ENCODE measurements at regions not wholly inside any gene's neighbourhood (a gene's known extent, or its start where the extent isn't known, plus 50 kb on each side); places are given as distances from the start of the nearest gene placed in this dataset.

GRCh38 chr5:63727583-63727982 lies 234.7 kb downstream of the HTR1A start:
- Histone ChIP-seq H3K4me1 (replicated peaks in 1 of 2; ENCODE audit: control insufficient read depth in 2 of 2, insufficient read depth in 2 of 2, low read length in 2 of 2) (no peaks in the 10 kb centered on the region), H3K9ac (ENCODE audit: insufficient read depth in 1 of 2, low read depth in 2 of 2, low read length in 2 of 2) (no peak overlapping the region), H2AFZ (ENCODE audit: low read depth, low read length) (no peak overlapping the region), H4K20me1 (replicated peaks; ENCODE audit: control insufficient read depth, insufficient read depth, low read length) (no peaks in the 10 kb centered on the region), H3K4me3 (no peak overlapping the region), H3K79me2 (ENCODE audit: control insufficient read depth, insufficient read depth, low read length) (no peaks in the 10 kb centered on the region), H3K27ac (ENCODE audit: extremely low read depth, low read depth, low read length) (no peak overlapping the region), H3K9me1 (ENCODE audit: control insufficient read depth, insufficient read depth, low read length) (no peaks in the 10 kb centered on the region), H3K27me3 (ENCODE audit: control insufficient read depth in 2 of 2, insufficient read depth in 2 of 2, low read length in 2 of 2) (no peaks in the 10 kb centered on the region), H3K9me3 (replicated peaks; ENCODE audit: control insufficient read depth, insufficient read depth, low read depth, low read length) (0 out of 2 replicates have a peak, but pooled peaks cover 1% of the 10 kb centered on the region), H3K4me2 (ENCODE audit: insufficient read depth, low read length) (no peak overlapping the region), H3K36me3 (ENCODE audit: control insufficient read depth, insufficient read depth, low read length) (no peaks in the 10 kb centered on the region)
- POLR2A ChIA-PET, result no interaction called here
- in situ Hi-C loops (cut with MboI), result no loop called here
- FAIRE-seq, result no peak
- TF ChIP-seq ZNF699 (CRISPR knock-in tag; IDR thresholded peaks at IDR 0.05; ENCODE audit: insufficient replicate concordance) (no peak), TAL1 (IDR thresholded peaks at IDR 0.05) (no peak), ZBTB7A (IDR thresholded peaks at IDR 0.05; ENCODE audit: borderline replicate concordance, control insufficient read depth, low read depth, low read length) (no peak), SP1 (CRISPR knock-in tag; IDR thresholded peaks at IDR 0.05) (no peak), E2F4 (CRISPR knock-in tag; IDR thresholded peaks at IDR 0.05; ENCODE audit: low read depth) (no peak), HINFP (tag; conservative IDR thresholded peaks at IDR 0.05; ENCODE audit: low read depth) (no peak), THRAP3 (IDR thresholded peaks at IDR 0.05; ENCODE audit: borderline replicate concordance) (no peak), DDX20 (tag; IDR thresholded peaks at IDR 0.05; ENCODE audit: low read depth) (no peak), HDGF (IDR thresholded peaks at IDR 0.05) (no peak), FUS (optimal IDR thresholded peaks at IDR 0.05; ENCODE audit: low read depth, low read length) (no peak), NCOA4 (IDR thresholded peaks at IDR 0.05; ENCODE audit: partially characterized antibody) (no peak), HEY1 (CRISPR knock-in tag; IDR thresholded peaks at IDR 0.05; ENCODE audit: borderline replicate concordance) (no peak), TFAP4 (CRISPR knock-in tag; IDR thresholded peaks at IDR 0.05; ENCODE audit: borderline replicate concordance) (no peak)
- 0% methylated on average over 1 of the region's 1 CpG for WGBS (ENCODE audit: insufficient coverage, low coverage, missing lambda C conversion rate)
- BruUV-seq (replicated peaks), result no TSS peak
- intact Hi-C loops (cut with micrococcal nuclease), result no loop called here
- no peak for DNase-seq (ENCODE audit: extremely low read depth in 1 of 4, low spot score in 3 of 4)
- CTCF ChIA-PET (ENCODE audit: low intra/inter-chr PET ratio), result no interaction called here
- ATAC-seq, result no peak

All from K562 (cell line).